ENCODE measurements at regions not wholly inside any gene's neighbourhood (a gene's known extent, or its start where the extent isn't known, plus 50 kb on each side); places are given as distances from the start of the nearest gene placed in this dataset.

DNA sequence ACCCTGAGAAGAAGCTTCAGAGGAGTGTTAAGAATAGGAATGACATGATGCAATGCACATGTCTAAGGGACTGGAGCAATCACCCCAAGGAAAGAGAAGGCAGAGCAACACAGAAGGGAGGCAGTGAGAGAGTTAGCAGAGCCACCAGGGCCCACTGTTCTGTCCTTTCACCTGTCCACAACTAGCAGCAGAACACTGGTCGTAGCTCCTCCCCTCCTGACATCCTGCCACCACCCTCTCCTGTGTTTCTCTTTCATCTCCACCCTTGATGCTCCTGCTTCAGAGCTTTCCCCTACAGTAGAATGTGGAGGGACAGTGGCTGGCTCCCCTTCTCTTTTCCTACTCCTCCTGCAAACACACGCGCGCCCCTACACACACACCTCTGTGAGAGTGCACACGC, 483.4 kb upstream of the KIF2A start:
- no peak overlapping the region for H3K4me2 ChIP-seq (ENCODE audit: insufficient read depth, low read length)
- no peaks in the 10 kb centered on the region for H3K36me3 ChIP-seq (ENCODE audit: control insufficient read depth in 2 of 2, extremely low read depth in 1 of 2, insufficient read depth in 2 of 2, low read length in 2 of 2)
- FAIRE-seq = no peak
- ChIA-PET POLR2A (no interaction called here), CTCF (interaction anchor here (2.4 kb wide), 1 partner anchor 15 kb away, joined by 8 read pairs; no protein-coding TSS in a partner anchor)
- no peaks in the 10 kb centered on the region for H3K4me1 ChIP-seq (ENCODE audit: control insufficient read depth, extremely low read depth, insufficient read depth, low read length)
- H4K20me1 ChIP-seq (replicated peaks; ENCODE audit: control insufficient read depth, extremely low read depth, insufficient read depth, low read length) = no peaks in the 10 kb centered on the region
- no peak overlapping the region for H2AFZ ChIP-seq (ENCODE audit: low read depth, low read length)
- H3K9me1 ChIP-seq (replicated peaks; ENCODE audit: control insufficient read depth, extremely low read depth, insufficient read depth, low read length) = no peaks in the 10 kb centered on the region
- no peak for DNase-seq (ENCODE audit: low read depth, low spot score)
- H3K79me2 ChIP-seq (ENCODE audit: control insufficient read depth, insufficient read depth, low read length) = no peaks in the 10 kb centered on the region
- H3K27me3 ChIP-seq (ENCODE audit: control insufficient read depth in 2 of 2, insufficient read depth in 2 of 2, low read length in 2 of 2) = peaks cover 4 to 23% of the 10 kb centered on the region in 2 experiments
- dilution Hi-C loops (cut with MboI; ENCODE audit: extremely low pct_ligation_motif_present, low sequenced_read_pairs) = no loop called here
- no peak overlapping the region for H3K27ac ChIP-seq (ENCODE audit: insufficient read depth, low read depth, low read length)
- no TSS peak for BruUV-seq (replicated peaks)
- intact Hi-C loops (cut with micrococcal nuclease) = no loop called here
- no peak overlapping the region for H3K9ac ChIP-seq (replicated peaks; ENCODE audit: extremely low read depth, insufficient read depth, low read length)
- TF ChIP-seq JUN (IDR thresholded peaks at IDR 0.05; ENCODE audit: borderline replicate concordance, insufficient read depth, insufficient read length, low read depth) = no peak
- TF ChIP-seq MYC (IDR thresholded peaks at IDR 0.05; ENCODE audit: low read depth, low read length) = no peak
- no peak for TF ChIP-seq GATA2 (IDR thresholded peaks at IDR 0.05; ENCODE audit: insufficient read depth, insufficient read length, low read depth, low read length)
- no peak for TF ChIP-seq FOS (IDR thresholded peaks at IDR 0.05; ENCODE audit: borderline replicate concordance, insufficient read depth, low read length)
- no peak for TF ChIP-seq MAX (IDR thresholded peaks at IDR 0.05; ENCODE audit: insufficient read depth, insufficient read length)
- TF ChIP-seq, protein P1, sequence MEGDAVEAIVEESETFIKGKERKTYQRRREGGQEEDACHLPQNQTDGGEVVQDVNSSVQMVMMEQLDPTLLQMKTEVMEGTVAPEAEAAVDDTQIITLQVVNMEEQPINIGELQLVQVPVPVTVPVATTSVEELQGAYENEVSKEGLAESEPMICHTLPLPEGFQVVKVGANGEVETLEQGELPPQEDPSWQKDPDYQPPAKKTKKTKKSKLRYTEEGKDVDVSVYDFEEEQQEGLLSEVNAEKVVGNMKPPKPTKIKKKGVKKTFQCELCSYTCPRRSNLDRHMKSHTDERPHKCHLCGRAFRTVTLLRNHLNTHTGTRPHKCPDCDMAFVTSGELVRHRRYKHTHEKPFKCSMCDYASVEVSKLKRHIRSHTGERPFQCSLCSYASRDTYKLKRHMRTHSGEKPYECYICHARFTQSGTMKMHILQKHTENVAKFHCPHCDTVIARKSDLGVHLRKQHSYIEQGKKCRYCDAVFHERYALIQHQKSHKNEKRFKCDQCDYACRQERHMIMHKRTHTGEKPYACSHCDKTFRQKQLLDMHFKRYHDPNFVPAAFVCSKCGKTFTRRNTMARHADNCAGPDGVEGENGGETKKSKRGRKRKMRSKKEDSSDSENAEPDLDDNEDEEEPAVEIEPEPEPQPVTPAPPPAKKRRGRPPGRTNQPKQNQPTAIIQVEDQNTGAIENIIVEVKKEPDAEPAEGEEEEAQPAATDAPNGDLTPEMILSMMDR (IDR thresholded peaks at IDR 0.05; ENCODE audit: extremely low read depth in 1 of 2, insufficient read depth in 1 of 2, low read depth in 1 of 2, low read length in 2 of 2) = no peak
- TF ChIP-seq POLR2AphosphoS5 (IDR thresholded peaks at IDR 0.05; ENCODE audit: insufficient read depth, low read depth, low read length) = no peak
- TF ChIP-seq POLR2A (IDR thresholded peaks at IDR 0.05; ENCODE audit: low read depth, low read length) = no peak
- TF ChIP-seq EZH2 (IDR thresholded peaks at IDR 0.05; ENCODE audit: borderline replicate concordance, low read depth, low read length, severe bottlenecking) = no peak
- H3K4me3 ChIP-seq (replicated peaks in 1 of 3; ENCODE audit: insufficient read depth in 1 of 3, low read depth in 1 of 3, low read length in 3 of 3) = no peak overlapping the region
- no peaks in the 10 kb centered on the region for H3K9me3 ChIP-seq (replicated peaks; ENCODE audit: control insufficient read depth, insufficient read depth, low read length)
